GM12878 (cell line): ENCODE measurements at regions not wholly inside any gene's neighbourhood (a gene's known extent, or its start where the extent isn't known, plus 50 kb on each side); places are given as distances from the start of the nearest gene placed in this dataset.

ENCODE experiments used
- ATAC-seq: fragments of 200-7000 bp; cut with Tn5 transposase; 3 replicates; pipeline ENCODE4 v1.9.1; 2020; ENCODE audit warnings: mild to moderate bottlenecking, moderate library complexity
- BruUV-seq: library from RNA; stranded (reverse); fragments of 400-500 nt; replicated peaks from 2 replicates; lab custom pipeline; 2021; lab: Mats Ljungman, UMichigan
- CTCF ChIA-PET: fragments of 300-600 bp; sonication (Branson Sonifier 250); formaldehyde crosslinking; extraction: SDS; loops from one replicate; lab custom pipeline; 2021; ENCODE audit warnings: inconsistent platforms; lab: Yijun Ruan, JAX
- POLR2A ChIA-PET: fragments of 350-600 bp; formaldehyde crosslinking; extraction: SDS; loops from one replicate; lab custom pipeline; 2021; ENCODE audit warnings: inconsistent platforms; lab: Charles Lee
- RAD21 ChIA-PET: fragments of 300-600 bp; sonication (Branson Sonifier 250); formaldehyde crosslinking; loops from one replicate; lab custom pipeline; 2023; ENCODE audit warnings: antibody characterized with exemption; ENCODE audit not compliant: unreplicated experiment; lab: Charles Lee
- SMC1A ChIA-PET: fragments of 300-600 bp; sonication (Branson Sonifier 250); formaldehyde crosslinking; loops from one replicate; lab custom pipeline; 2023; ENCODE audit not compliant: unreplicated experiment, uncharacterized antibody; lab: Charles Lee
- DNase-seq: peaks from one replicate; pipeline ENCODE4 v3.0.0-alpha.2; 2011; ENCODE audit warnings: low read depth, low spot score
- FAIRE-seq: peaks from 3 replicates; lab custom pipeline; 2011; peaks lifted over from hg19 to GRCh38; lab: Jason Lieb, UNC
- H2AFZ ChIP-seq: 2 replicates; pipeline ENCODE4 v1.6.0; 2011; ENCODE audit warnings: low read depth, low read length, control low read depth; ENCODE audit not compliant: control insufficient read depth
- H3K27ac ChIP-seq: 2 replicates; pipeline ENCODE4 v1.5.1; 2011; ENCODE audit warnings: control low read depth; ENCODE audit not compliant: control insufficient read depth, insufficient read depth
- H3K27me3 ChIP-seq, 2 experiments: replicated peaks in 1 of 2; 2 replicates each; pipeline versions ENCODE4 v1.6.0 to v1.6.1; 2011; ENCODE audit warnings: low read length in 1 of 2; ENCODE audit not compliant: control insufficient read depth in 2 of 2, insufficient read depth in 2 of 2
- H3K36me3 ChIP-seq, 2 experiments: 2 replicates each; pipeline ENCODE4 v1.5.1; 2011; ENCODE audit warnings: low read length in 1 of 2; ENCODE audit not compliant: control insufficient read depth in 2 of 2, insufficient read depth in 2 of 2
- H3K4me1 ChIP-seq: 2 replicates; pipeline ENCODE4 v1.6.1; 2011; ENCODE audit warnings: mild to moderate bottlenecking, low read length, moderate library complexity, mixed read lengths; ENCODE audit not compliant: control insufficient read depth, insufficient read depth
- H3K4me2 ChIP-seq: 2 replicates; pipeline ENCODE4 v1.6.0; 2011; ENCODE audit warnings: control low read depth; ENCODE audit not compliant: control insufficient read depth, insufficient read depth
- H3K4me3 ChIP-seq: fragments of 200-600 bp; sonication (generic); 2 replicates; pipeline ENCODE4 v1.5.1; 2016
- H3K79me2 ChIP-seq: 2 replicates; pipeline ENCODE4 v1.6.0; 2011; ENCODE audit warnings: low read length; ENCODE audit not compliant: control insufficient read depth, insufficient read depth
- H3K9ac ChIP-seq: 2 replicates; pipeline ENCODE4 v1.8.0; 2011; ENCODE audit warnings: low read length, control low read depth, mixed read lengths; ENCODE audit not compliant: control insufficient read depth, insufficient read depth
- H3K9me3 ChIP-seq: replicated peaks from 3 replicates; pipeline ENCODE4 v1.5.1; 2011; ENCODE audit warnings: mild to moderate bottlenecking, low read length; ENCODE audit not compliant: control insufficient read depth, insufficient read depth
- H4K20me1 ChIP-seq: 2 replicates; pipeline ENCODE4 v1.6.0; 2011; ENCODE audit not compliant: control insufficient read depth, insufficient read depth
- CEBPB ChIP-seq, 2 experiments: fragments of 150-350 bp in 1 of 2; IDR thresholded peaks; 2 replicates each; pipeline ENCODE4 v1.6.1; 2012 to 2014; ENCODE audit warnings: low read depth in 2 of 2, low read length in 2 of 2, borderline replicate concordance in 1 of 2, inconsistent platforms in 1 of 2
- EP300 ChIP-seq, 2 experiments: fragments of 150-350 bp in 1 of 2; IDR thresholded peaks; 2 replicates each; pipeline ENCODE4 v1.6.1; 2011 to 2012; ENCODE audit warnings: low read depth in 2 of 2, low read length in 2 of 2, borderline replicate concordance in 1 of 2, improper control_type of control experiment in 1 of 2, inconsistent platforms in 1 of 2; ENCODE audit not compliant: control insufficient read depth in 1 of 2
- KLF5 ChIP-seq: fragments of 450-650 bp; IDR thresholded peaks from 2 replicates; pipeline ENCODE4 v1.6.1; 2014; ENCODE audit warnings: mild to moderate bottlenecking; ENCODE audit not compliant: partially characterized antibody
- NR2C1 ChIP-seq: fragments of 450-650 bp; IDR thresholded peaks from 2 replicates; pipeline ENCODE4 v1.6.1; 2017; ENCODE audit warnings: antibody characterized with exemption, mild to moderate bottlenecking, moderate library complexity
- POU2F2 ChIP-seq: IDR thresholded peaks from 3 replicates; pipeline ENCODE4 v1.6.1; 2011; ENCODE audit warnings: low read depth, mild to moderate bottlenecking, low read length, borderline replicate concordance
- SMC3 ChIP-seq: IDR thresholded peaks from 2 replicates; pipeline ENCODE4 v1.6.1; 2011; ENCODE audit warnings: low read length, improper control_type of control experiment, borderline replicate concordance
- SPI1 ChIP-seq: IDR thresholded peaks from 2 replicates; pipeline ENCODE4 v1.6.1; 2011; ENCODE audit warnings: low read depth, mild to moderate bottlenecking, low read length, moderate library complexity, borderline replicate concordance; ENCODE audit not compliant: insufficient read depth
- SUPT20H ChIP-seq: IDR thresholded peaks from 2 replicates; pipeline ENCODE4 v1.6.1; 2011; ENCODE audit warnings: low read depth, mild to moderate bottlenecking, low read length, moderate library complexity, borderline replicate concordance; ENCODE audit not compliant: control insufficient read depth
- TAF1 ChIP-seq: IDR thresholded peaks from 2 replicates; pipeline ENCODE4 v1.6.1; 2011; ENCODE audit warnings: mild to moderate bottlenecking, low read depth, low read length, borderline replicate concordance
- ZBTB40 ChIP-seq: fragments of 450-650 bp; IDR thresholded peaks from 2 replicates; pipeline ENCODE4 v1.6.1; 2016; ENCODE audit warnings: mild to moderate bottlenecking, moderate library complexity, borderline replicate concordance
- WGBS: methylation state at CpG from one replicate; pipeline ENCODE4 v1.1.6; 2016; ENCODE audit warnings: low lambda C conversion rate; ENCODE audit not compliant: insufficient replicate concordance, insufficient coverage; ENCODE audit errors: missing lambda C conversion rate; 5-methylcytosine and 5-hydroxymethylcytosine counted together
- in situ Hi-C: fragments of 300-500 bp; cut with MboI; formaldehyde crosslinking; loops from 9 replicates; pipeline ENCODE4 v1.14.3; 2018; ENCODE audit warnings: mixed read lengths
- intact Hi-C: fragments of 100-400 bp; cut with micrococcal nuclease; formaldehyde crosslinking; loops from one replicate; pipeline ENCODE4 v1.14.2; 2022; ENCODE audit not compliant: unreplicated experiment
- TF ChIP-seq, protein P1 (sequence below): IDR thresholded peaks from 2 replicates; pipeline ENCODE4 v1.6.1; 2011; ENCODE audit warnings: borderline replicate concordance, low read depth, mild to moderate bottlenecking, moderate library complexity, mixed read lengths, low read length; ENCODE audit not compliant: insufficient read depth; ENCODE audit errors: extremely low read length

DNA sequence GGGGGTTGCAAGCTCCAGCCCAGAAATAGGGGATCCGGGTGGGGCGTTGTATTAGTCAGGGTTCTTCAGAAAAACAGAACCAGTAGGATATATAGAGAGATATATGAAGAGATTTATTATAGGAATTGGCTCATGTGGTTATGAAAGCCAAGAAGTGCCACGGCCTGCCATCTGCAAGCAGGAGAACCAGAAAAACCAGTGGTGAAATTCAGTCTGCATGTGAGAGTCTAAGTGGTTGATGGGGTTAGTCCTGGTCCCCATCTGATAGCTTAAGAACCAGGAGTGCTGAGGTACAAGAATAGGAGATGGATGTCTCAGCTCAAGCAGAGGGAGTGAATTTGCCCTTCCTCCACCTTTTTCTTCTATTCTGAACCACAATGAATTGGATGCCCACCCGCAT, 123.4 kb upstream of the APC start:
- no peak for DNase-seq
- Histone ChIP-seq H3K9me3 (no peaks in the 10 kb centered on the region), H3K79me2 (no peaks in the 10 kb centered on the region), H3K27me3 (no peaks in the 10 kb centered on the region), H3K4me3 (no peak overlapping the region), H4K20me1 (no peaks in the 10 kb centered on the region), H3K36me3 (no peaks in the 10 kb centered on the region), H3K4me1 (no peaks in the 10 kb centered on the region), H3K9ac (no peak overlapping the region), H3K4me2 (no peak overlapping the region), H2AFZ (no peak overlapping the region), H3K27ac (no peak overlapping the region)
- ATAC-seq = no peak
- BruUV-seq = no TSS peak
- intact Hi-C loops = no loop called here
- WGBS = 37% methylated on average over 4 of the region's 4 CpGs
- TF ChIP-seq NR2C1 (no peak), KLF5 (no peak), SPI1 (no peak), EP300 (IDR thresholded peaks at IDR 0.05; ENCODE audit: borderline replicate concordance in 1 of 2, control insufficient read depth in 1 of 2, low read depth in 2 of 2, low read length in 2 of 2) (no peak), ZBTB40 (no peak), CEBPB (IDR thresholded peaks at IDR 0.05; ENCODE audit: borderline replicate concordance in 1 of 2, low read depth in 2 of 2, low read length in 2 of 2) (no peak), SUPT20H (no peak), SMC3 (no peak), POU2F2 (no peak), TAF1 (no peak)
- TF ChIP-seq, protein P1, sequence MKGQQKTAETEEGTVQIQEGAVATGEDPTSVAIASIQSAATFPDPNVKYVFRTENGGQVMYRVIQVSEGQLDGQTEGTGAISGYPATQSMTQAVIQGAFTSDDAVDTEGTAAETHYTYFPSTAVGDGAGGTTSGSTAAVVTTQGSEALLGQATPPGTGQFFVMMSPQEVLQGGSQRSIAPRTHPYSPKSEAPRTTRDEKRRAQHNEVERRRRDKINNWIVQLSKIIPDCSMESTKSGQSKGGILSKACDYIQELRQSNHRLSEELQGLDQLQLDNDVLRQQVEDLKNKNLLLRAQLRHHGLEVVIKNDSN = no peak
- RAD21 ChIA-PET = no interaction called here
- FAIRE-seq = no peak
- in situ Hi-C loops = no loop called here
- CTCF ChIA-PET = interaction anchor here (1.6 to 1.8 kb wide), 2 partner anchors 9 to 143 kb away, joined by 5 to 6 read pairs; no protein-coding TSS in a partner anchor
- POLR2A ChIA-PET = no interaction called here
- SMC1A ChIA-PET = no interaction called here
